GM21529 (cell line): ENCODE measurements at regions not wholly inside any gene's neighbourhood (a gene's known extent, or its start where the extent isn't known, plus 50 kb on each side); places are given as distances from the start of the nearest gene placed in this dataset.
"Not testable (repeated sequence)": the region's sequence is repeated elsewhere in the genome, so short reads cannot be mapped to it uniquely, and the experiment has no call there.

Source experiments
- ATAC-seq: cut with Tn5 transposase; IDR thresholded peaks from one replicate; pipeline ENCODE4 v1.9.1; 2021; ENCODE audit not compliant: unreplicated experiment

DNA sequence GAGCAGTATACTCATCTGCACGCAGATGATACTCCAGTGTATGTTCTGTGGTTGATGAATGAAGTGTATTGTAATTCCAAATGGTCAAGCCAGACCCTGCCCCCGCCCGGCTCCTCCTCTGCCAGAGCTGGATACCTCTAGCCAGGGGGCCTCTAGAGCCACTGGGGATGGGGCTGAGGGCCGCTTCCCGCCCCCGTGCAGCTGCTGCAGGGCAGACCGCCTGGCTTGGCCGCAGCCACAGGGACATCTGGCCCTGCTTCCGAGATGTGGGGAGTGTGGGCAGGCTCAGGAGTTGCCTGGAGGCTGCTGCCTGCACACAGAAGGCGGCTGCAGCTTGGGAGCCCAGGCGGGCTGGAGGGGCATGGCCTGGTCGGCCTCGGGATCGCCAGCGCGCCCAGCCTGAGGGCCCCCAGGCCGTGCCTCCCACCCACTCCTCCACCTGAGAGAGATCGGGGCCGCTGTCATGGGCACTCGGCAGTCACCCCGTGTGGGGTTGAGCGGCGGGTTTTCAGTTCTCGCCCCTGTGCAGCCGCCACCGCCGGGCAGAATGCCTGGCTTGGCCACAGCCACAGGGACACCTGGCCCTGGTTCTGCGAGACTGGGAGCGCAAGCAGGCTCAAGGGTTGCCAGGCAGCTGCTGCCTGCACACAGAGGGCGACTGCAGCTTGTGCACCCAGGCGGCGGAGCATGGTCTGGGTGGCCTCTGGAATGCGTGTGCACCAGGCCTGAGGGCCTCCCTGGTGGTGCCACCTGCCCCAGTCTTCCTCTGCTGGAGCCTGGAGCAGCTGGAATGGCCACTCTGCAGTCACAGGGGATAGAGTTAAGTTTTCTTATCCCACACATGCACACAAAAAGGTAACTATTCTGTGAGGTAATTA lies 1643.7 kb downstream of the SPATA31A7 start:
- not testable (repeated sequence) for ATAC-seq

DNA sequence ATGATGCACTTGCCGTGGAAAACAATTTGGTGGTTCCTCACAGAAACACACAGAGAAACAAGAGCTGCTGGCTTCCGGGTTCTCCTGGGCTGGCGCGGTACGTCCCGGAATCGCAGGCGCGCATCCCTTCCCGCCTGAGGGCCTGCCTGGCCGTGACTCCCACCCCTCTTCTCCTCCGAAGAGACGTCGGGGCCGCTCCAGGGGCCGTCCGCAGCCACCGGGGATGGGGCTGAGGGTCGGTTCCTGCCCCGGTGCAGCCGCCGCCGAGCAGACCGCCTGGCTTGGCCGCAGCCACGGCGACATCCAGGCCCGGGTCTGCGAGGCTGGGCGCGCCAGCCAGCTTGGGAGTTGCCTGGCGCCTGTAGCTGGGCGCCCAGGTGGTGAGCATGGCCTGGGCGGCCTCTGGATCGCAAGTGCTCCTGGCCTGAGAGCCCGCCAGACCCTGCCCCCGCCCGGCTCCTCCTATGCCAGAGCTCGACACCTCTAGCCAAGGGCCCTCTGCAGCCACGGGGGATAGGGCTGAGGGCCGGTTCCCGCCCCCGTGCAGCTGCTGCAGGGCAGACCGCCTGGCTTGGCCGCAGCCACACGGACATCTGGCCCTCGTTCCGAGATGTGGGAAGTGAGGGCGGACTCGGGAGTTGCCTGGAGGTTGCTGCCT lies 1647.5 kb downstream of the SPATA31A7 start:
- peak; percentile 33 for ATAC-seq

DNA sequence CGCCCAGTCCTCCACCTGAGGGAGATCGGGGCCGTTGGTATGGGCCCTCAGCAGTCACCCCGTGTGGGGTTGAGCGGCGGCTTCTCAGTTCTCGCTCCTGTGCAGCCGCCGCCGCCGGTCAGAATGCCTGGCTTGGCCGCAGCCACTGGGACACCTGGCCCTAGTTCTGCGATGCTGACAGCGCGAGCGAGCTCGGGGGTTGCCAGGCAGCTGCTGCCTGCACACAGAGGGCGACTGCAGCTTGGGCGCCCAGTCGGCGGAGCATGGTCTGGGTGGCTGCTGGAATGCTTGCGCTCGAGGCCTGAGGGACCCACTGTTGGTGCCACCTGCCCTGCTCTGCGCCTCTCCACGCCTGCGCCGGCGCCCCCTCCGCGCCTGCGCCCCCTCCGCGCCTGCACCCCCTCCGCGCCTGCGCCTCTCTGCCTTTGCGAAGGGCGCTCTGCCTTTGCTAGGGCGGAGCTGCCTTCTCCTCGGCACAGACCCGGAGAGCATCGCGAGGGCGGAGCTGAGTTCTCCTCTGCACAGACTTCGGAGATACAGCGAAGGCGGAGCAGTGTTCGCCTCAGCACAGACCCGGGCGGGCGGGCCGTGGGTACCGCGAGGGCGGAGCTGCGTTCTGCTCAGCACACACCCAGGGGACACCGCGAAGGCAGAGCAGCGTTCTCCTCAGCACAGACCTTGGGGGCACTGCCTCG lies 1648.3 kb downstream of the SPATA31A7 start:
- ATAC-seq = peak; percentile 100

DNA sequence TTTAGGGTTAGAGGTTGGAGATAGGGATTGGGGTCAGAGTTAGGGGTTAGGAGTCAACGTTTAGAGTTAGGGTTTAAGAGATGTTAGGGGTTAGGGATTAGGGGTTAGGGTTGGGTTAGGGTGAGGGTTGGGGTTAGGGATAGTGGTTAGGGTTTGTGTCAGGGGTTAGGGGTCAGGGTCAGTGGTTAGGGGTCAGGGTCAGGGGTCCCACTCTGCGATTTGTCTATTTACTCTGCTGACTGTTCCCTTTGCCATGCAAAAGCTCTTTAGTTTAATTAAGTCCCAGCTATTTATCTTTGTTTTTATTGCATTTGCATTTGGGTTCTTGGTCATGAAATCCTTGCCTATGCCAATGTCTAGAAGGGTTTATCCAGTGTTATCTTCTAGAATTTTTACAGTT lies 1649.3 kb downstream of the SPATA31A7 start:
- ATAC-seq = not testable (repeated sequence)

DNA sequence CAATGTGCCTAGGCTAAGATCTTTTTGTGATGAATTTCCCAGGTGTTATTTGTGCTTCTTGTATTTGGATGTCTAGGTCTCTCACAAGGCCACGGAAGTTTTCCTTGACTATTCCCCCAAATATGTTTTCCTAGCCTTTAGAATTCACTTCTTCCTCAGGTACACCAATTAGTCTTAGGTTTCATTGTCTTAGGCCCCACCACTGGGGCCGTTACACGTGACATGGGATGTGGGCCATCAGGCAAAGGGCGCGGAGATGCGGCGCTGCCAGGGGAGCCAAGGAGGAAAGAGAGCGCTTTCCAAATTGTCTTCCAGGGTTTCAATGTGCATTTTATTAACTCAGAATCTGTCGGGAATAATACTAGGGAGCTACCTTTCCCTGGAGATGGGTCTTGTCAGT lies 1653.3 kb downstream of the SPATA31A7 start:
- not testable (repeated sequence) for ATAC-seq

DNA sequence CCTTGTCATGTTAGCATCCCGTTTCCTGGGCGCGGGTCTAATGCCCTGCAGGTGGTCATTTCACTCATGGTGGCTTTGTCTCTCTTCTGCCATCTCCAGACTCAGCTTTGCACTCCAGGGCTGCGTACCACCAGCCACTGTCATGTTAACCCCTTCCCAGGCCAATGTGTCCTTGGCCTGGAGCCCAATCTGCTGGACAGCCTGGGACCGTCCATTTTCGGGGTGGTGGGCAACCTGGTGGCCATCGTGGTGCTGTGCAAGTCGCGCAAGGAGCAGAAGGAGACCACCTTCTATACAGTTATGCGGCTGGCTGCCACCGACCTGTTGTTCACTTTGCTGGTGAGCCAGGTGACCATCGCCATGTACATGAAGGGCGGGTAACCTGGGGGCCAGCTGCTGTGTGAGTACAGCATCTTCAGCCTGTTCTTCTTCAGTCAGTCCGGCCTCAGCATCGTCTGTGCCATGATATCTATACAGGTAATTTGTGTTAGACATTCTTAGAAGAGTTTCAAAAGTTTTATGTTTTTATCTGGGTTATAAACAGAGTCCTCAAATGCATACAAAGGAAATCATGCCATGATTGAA lies 1654.0 kb downstream of the SPATA31A7 start:
- ATAC-seq = not testable (repeated sequence)

DNA sequence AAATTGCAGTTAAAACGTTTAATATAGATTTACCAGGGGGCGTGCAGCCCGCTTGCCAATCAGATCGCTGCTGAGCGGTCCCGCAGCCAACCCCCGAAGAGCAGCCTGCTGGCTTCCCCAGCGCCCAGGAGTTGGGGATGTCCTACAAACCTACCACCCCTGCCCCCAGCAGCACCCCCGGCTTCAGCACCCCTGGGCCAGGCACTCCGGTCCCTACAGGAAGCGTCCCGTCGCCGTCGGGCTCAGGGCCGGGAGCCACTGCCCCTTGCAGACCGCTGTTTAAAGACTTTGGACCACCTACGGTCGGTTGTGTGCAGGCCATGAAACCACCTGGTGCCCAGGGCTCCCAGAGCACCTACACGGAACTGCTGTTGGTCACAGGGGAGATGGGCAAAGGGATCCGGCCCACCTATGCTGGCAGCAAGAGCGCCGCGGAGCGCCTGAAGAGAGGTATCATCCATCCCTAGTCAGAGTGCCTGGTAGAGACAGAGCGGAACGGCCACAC lies 1654.9 kb downstream of the SPATA31A7 start:
- ATAC-seq = not testable (repeated sequence)

DNA sequence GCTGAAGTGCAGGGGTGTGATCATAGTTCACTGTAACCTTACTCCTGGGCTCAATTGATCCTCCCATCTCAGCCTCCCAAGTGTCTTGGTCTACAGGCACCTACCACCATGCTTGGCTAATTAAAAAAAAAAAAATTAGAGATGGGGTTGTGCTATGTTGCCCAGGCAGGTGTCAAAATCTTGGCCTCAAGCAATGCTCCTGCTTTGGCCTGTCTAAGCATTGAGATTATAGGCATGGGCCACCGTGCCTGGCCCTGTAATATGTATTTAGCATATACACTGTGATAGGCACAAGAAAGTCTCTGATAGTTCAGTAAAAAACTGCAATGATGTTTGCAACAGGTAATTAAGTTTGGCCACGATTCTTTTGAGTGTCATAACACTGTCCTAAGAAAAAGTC lies 1658.4 kb downstream of the SPATA31A7 start:
- not testable (repeated sequence) for ATAC-seq

DNA sequence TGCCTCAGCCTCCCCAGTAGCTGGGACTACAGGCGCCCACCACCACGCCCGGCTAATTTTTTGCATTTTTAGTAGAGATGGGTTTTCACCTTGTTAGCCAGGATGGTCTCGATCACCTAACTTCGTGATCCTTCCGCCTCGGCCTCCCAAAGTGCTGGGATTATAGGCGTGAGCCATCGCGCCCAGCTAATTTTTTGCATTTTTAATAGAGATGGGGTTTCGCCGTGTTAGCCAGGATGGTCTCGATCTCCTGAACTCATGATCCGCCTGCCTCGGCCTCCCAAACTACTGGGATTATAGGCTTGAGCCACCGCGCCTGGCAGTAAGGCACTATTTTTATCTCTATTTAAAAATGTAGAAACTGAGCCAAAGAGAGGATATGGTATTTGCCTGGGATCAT lies 1660.2 kb downstream of the SPATA31A7 start:
- ATAC-seq = not testable (repeated sequence)

DNA sequence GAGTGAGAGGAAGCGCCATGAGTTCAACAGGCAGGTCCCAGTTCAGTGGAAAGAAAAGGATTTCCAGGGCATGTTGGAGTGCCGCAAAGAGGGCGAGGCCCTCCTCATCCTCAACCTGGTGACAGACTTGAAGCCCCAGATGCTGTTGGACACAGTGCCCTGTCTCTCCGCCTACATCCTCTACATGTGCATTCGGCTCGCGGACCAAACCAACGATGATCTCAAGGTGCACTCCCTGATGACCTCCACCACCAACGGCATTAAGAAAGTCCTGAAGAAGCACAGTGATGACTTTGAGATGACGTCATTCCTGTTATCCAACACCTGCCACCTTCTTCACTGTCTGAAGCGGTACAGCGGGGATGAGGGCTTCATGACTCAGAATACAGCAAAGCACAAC lies 1667.4 kb downstream of the SPATA31A7 start:
- ATAC-seq = not testable (repeated sequence)

DNA sequence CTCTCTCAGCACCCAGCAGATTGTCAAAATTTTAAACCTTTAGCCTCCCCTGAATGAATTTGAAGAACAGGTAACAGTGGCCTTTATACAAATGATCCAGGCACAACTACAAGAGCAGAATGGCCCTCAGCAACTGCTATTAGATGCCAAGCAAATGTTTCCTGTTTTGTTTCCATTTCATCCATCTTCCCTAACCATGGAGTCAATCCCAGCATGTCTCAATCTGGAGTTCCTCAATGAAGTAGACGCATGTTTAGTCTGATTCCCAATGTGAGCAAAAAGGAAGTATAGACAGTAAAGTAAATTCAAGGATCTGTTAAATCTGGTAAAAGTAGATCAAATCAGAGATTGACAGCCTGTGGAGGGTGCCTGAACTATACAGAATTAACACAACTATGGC lies 1668.4 kb downstream of the SPATA31A7 start:
- ATAC-seq = not testable (repeated sequence)

DNA sequence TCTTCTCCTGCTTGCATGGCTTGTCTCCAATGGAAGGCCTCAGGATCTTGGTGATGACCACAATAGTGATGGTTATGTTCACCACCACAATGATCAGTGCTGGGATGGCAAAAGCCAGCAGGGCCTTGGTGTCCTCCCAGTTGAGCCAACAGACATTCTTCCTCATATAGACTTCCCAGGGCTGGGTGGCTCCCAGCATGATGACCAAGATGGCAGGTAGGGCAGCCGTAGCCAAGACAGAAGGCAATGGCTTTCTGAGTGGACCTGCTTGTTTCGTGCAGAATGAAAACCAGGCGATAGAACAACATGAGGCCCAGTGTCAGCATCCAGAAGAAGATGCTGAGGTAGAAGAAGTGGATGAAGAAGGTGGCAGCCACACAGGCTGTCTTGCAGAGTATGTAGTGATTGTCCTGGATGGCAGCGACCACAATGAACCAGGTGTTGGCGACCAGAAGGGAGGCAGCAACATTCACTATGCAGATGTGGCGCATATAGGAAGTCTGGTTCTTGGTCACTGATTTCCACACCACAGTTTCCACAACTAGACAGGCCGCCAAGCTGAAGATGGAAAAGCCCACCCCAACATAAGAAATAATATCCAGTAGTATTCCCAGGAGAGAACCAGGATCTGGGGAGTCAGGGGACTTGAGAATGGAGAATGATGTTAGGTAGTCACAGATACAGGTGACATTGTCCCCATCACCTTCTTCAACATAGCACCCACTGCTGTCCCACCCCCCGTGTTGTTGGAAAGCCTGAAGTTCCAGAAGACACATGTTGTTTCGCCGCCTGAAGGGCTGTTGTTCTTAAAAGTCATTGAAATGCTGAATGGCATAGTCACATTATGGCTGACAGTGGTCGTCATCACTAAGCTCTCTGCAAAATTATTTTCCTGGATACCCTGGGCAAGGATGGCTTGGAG lies 1671.4 kb downstream of the SPATA31A7 start:
- ATAC-seq = not testable (repeated sequence)

DNA sequence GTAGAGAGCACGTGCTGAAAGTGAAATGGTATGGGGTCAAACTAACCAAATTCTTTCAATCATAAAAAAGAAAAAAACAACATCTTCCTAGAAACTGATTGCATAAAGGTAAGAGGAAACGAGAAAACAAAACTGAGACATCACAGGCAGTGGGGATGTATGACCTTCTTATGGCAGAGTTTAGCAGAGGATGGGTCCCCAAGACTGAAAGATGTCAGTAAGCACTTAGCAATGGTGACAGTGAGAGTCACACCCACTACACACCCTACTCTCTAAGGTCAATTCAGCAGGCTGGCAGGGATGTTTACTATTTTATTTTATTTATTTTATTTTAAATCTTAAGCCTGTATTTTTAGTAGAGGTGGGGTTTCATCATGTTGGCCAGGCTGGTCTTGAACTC lies 1672.3 kb downstream of the SPATA31A7 start:
- not testable (repeated sequence) for ATAC-seq

DNA sequence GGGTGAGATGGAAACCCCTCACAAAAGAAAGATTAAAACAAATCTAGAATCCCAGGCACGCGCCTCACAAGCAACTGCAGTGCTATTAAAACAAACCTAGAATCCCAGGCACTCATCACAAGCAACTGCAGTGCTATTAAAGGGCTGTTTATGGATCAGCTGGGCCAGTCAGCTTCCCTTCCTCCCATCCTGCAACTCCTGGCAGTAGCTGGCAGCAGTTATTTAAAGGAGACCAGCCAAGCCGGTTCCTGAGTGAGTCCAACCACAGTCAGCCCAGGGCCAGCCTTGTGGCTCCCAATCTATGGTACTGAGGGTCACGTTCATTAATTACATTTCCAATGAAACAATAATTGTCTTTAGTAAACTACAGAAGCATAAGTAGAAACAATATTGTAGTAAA lies 1673.5 kb downstream of the SPATA31A7 start:
- not testable (repeated sequence) for ATAC-seq

DNA sequence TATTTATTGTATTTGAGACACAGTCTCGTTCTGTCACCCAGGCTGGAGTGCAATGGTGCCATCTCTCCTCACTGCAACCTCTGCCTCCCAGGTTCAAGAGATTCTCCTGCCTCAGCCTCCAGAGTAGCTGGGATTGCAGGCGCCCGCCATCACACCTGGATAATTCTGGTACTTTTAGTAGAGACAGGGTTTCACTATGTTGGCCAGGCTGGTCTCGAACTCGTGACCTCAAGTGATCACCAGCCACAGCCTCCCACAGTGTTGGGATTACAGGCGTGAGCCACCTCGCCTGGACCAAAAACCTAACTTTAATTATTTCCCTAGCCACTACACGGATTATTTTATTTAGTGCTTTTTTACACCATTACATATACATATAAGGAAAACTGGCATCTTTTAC lies 1674.0 kb downstream of the SPATA31A7 start:
- ATAC-seq = not testable (repeated sequence)

DNA sequence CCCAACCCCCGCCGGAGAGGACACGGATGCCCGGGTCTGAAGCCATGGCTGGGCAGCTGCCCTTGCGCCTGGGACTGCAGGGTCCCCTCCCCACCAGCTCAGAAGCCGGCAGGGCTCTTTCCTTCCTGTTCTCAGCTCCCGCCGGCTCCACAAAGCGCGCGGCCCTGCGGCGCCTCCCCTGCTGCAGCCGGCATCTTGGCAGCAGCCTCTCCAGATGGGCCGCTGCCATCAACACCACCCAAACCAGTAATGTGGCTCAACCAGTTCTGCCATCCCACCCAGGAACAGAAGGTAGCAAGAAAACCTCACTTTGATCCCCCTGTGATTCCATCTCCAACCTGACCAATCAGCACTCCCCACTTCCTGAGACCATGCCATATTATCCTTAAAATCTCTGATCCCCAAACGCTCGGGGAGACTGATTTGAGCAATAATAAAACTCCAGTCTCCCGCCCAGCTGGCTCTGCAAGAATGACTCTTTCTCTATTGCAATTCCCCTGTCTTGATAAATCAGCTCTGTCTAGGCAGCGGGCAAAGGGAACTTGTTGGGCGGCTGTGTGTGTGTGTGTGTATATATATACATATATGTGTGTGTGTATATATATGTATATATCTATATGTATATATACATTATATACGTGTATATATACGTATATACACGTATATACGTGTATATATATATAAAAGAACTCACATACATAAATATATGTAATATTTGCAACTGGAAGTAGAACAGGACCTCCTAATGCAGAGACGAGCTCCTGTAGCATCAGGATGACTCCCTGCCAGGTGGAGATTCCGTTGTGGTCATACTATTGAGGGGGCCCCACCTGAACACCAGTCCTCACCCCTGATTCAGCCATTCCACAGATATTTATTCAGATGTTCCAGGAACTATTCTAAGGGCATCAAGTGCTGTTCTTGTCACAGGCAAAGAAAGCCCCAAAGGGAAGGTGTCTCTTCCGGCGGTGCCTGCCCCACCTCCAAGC lies 1674.9 kb downstream of the SPATA31A7 start:
- ATAC-seq = not testable (repeated sequence)

DNA sequence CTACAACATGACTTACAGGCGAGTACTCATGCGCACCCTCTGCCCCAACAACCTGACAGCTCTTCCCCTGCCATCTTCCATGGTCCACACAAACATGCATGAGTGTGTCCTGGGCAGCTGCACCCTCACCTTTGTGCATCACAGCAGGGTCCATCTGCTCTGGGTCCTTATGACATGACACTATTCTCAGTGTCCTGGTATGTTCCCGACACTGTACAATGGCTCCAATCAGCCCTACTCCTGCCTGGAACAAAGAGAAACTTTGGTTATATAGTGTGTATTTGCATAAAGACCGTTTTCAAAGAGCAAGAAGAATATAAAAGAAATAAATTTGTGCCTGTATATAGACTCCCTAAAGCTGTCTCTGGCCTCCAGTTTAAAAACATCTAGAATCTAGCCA lies 1679.2 kb downstream of the SPATA31A7 start:
- not testable (repeated sequence) for ATAC-seq

DNA sequence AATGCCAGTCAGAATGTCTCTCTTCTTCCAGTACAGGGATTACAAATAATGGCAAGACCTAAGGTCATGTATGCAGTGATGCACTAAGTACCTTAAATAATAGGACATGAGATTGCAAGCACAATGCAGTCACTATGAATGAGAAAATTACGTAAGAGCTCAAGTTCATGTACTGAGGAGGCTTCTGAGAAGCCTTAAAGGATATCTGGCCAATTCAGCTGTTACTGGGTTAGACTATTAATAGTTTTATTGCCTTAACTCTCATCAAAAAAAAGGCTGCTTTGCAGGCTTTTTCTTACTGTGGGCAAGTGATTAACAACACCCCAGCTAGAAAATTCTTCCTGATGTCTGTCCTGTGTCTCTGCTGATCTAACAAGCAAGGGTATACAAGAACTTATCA lies 1681.9 kb downstream of the SPATA31A7 start:
- not testable (repeated sequence) for ATAC-seq

DNA sequence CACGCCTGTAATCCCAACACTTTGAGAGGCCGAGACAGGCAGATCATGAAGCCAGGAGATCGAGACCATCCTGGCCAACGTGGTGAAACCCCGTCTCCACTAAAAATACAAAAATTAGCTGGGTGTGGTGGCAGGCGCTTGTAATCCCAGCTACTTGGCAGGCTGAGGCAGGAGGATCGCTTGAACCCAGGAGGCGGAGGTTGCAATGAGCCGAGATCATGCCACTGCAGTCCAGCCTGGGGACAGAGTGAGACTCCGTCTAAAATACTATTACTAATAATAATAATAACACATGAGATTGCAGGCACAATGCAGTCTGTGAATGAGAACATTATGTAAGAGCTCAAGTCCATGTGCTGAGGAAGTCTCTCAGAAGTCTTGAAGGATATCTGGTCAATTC lies 1684.4 kb downstream of the SPATA31A7 start:
- ATAC-seq = not testable (repeated sequence)
